ENCODE measurements at regions not wholly inside any gene's neighbourhood (a gene's known extent, or its start where the extent isn't known, plus 50 kb on each side); places are given as distances from the start of the nearest gene placed in this dataset.

GRCh38 chr12:97005174-97005573 is 98.1 kb downstream of the NEDD1 start:
- Mint-ChIP-seq H3K9me3 (no peaks in the 10 kb centered on the region), H3K27me3 (ENCODE audit: insufficient read depth) (peaks cover 8% of the 10 kb centered on the region), H3K27ac (no peak overlapping the region), H3K4me3 (no peak overlapping the region), H3K4me1 (ENCODE audit: low read depth) (no peaks in the 10 kb centered on the region), H3K36me3 (ENCODE audit: low read depth) (no peaks in the 10 kb centered on the region)
- no peak for DNase-seq (ENCODE audit: low spot score)
- intact Hi-C loops (cut with micrococcal nuclease) = no loop called here

DNA sequence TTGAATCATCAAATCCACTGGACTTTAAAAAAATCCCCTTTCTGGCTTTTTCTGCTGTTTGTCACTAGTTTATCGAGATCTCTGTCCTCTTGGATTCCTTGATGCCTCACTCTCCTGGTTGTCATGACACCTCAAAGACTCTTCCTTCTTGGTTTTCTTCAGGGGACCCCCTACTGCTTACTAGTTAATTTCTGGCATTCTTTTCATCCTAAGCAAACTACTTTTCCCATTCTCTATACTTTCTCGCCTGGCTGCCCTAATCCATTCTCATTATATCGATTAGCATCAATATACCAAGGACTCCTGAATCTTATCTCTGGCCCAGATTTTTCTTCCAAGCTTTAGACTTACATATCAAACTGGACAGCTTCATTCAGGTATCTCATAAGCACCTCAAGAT is 98.6 kb downstream of the NEDD1 start:
- H3K9me3 Mint-ChIP-seq = no peaks in the 10 kb centered on the region
- H3K4me3 Mint-ChIP-seq = no peak overlapping the region
- H3K4me1 Mint-ChIP-seq (ENCODE audit: low read depth) = no peaks in the 10 kb centered on the region
- H3K27ac Mint-ChIP-seq = no peak overlapping the region
- no peaks in the 10 kb centered on the region for H3K36me3 Mint-ChIP-seq (ENCODE audit: low read depth)
- no peak for DNase-seq (ENCODE audit: low spot score)
- intact Hi-C loops (cut with micrococcal nuclease) = no loop called here
- peaks cover 8% of the 10 kb centered on the region for H3K27me3 Mint-ChIP-seq (ENCODE audit: insufficient read depth)

GRCh38 chr12:97006585-97006984 is 99.5 kb downstream of the NEDD1 start:
- intact Hi-C loops (cut with micrococcal nuclease) = no loop called here
- H3K27me3 Mint-ChIP-seq (ENCODE audit: insufficient read depth) = peaks cover 8% of the 10 kb centered on the region
- H3K9me3 Mint-ChIP-seq = no peaks in the 10 kb centered on the region
- H3K4me3 Mint-ChIP-seq = no peak overlapping the region
- no peak overlapping the region for H3K27ac Mint-ChIP-seq
- no peaks in the 10 kb centered on the region for H3K36me3 Mint-ChIP-seq (ENCODE audit: low read depth)
- DNase-seq (ENCODE audit: low spot score) = no peak
- no peaks in the 10 kb centered on the region for H3K4me1 Mint-ChIP-seq (ENCODE audit: low read depth)

GRCh38 chr12:97016163-97016562 is 109.1 kb downstream of the NEDD1 start:
- no peak for DNase-seq (ENCODE audit: low spot score)
- peaks cover 1% of the 10 kb centered on the region for H3K27me3 Mint-ChIP-seq (ENCODE audit: insufficient read depth)
- H3K4me1 Mint-ChIP-seq (ENCODE audit: low read depth) = no peaks in the 10 kb centered on the region
- intact Hi-C loops (cut with micrococcal nuclease) = no loop called here
- no peak overlapping the region for H3K27ac Mint-ChIP-seq
- no peaks in the 10 kb centered on the region for H3K36me3 Mint-ChIP-seq (ENCODE audit: low read depth)
- no peaks in the 10 kb centered on the region for H3K9me3 Mint-ChIP-seq
- H3K4me3 Mint-ChIP-seq = no peak overlapping the region

- intact Hi-C loops (cut with micrococcal nuclease) = no loop called here
- Mint-ChIP-seq H3K27me3 (ENCODE audit: insufficient read depth) (no peaks in the 10 kb centered on the region), H3K4me3 (no peak overlapping the region), H3K36me3 (ENCODE audit: low read depth) (no peaks in the 10 kb centered on the region), H3K9me3 (no peaks in the 10 kb centered on the region), H3K4me1 (ENCODE audit: low read depth) (no peaks in the 10 kb centered on the region), H3K27ac (no peak overlapping the region)
- no peak for DNase-seq (ENCODE audit: low spot score)
Measured at GRCh38 chr12:97017213-97017612, 110.2 kb downstream of the NEDD1 start.

DNA sequence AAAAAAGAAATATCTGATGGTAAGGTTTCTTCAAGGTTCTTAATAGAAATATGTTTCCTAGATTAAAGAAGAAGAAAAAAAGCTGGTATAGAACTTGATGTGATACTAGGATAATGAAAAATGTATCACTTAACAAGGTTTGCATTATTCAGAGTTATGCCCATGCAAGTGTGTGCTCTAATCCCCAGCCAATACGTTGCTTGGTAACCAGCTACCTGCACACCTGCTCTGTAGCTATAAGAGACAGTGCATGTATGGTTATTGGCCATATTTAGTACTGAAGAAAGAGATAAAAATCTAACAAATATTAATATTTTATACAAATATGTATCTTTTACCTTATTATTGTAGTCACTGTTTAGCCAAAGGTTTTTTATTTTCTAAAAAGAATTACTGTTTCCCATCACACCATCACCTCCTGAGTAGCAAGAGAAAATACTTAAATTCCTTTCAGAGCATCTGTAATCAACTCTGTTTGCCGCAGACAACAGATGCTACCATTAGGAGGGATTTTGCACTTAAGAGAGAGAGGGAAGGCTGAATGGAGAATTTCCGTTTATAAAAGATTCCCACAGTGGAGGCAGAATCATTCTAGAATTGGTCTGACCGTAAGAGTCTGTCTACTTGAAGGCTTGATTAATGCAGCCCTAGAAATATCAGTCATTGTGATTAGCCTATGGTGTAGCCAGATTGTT is 115.6 kb downstream of the NEDD1 start:
- intact Hi-C loops (cut with micrococcal nuclease) = no loop called here
- H3K4me3 Mint-ChIP-seq = no peak overlapping the region
- peaks cover 2% of the 10 kb centered on the region for H3K27me3 Mint-ChIP-seq (ENCODE audit: insufficient read depth)
- no peaks in the 10 kb centered on the region for H3K36me3 Mint-ChIP-seq (ENCODE audit: low read depth)
- no peaks in the 10 kb centered on the region for H3K9me3 Mint-ChIP-seq
- DNase-seq (ENCODE audit: low spot score) = no peak
- no peak overlapping the region for H3K27ac Mint-ChIP-seq
- H3K4me1 Mint-ChIP-seq (ENCODE audit: low read depth) = no peaks in the 10 kb centered on the region

DNA sequence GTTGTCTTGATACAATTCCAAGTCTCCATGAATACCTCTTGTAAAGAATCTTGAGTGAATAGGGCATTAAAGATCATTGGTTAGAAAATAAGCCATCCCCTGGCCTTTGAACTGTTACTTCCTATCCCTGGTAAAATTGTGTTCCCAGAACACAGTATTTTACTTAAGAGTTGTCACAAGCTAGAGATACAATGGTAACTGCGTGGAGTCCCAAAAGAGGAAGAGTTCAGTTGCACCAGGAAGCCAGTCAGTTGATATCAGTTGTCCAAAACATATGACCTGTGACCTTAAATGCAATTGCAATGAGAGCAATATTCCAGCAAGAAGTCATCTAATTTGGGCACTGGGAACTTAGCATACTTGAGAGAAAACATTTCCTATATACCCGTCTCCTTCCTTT is 117.3 kb downstream of the NEDD1 start:
- H3K36me3 Mint-ChIP-seq (ENCODE audit: low read depth) = no peaks in the 10 kb centered on the region
- no peak overlapping the region for H3K4me3 Mint-ChIP-seq
- no peak overlapping the region for H3K27ac Mint-ChIP-seq
- no peaks in the 10 kb centered on the region for H3K9me3 Mint-ChIP-seq
- no peaks in the 10 kb centered on the region for H3K4me1 Mint-ChIP-seq (ENCODE audit: low read depth)
- no peak for DNase-seq (ENCODE audit: low spot score)
- H3K27me3 Mint-ChIP-seq (ENCODE audit: insufficient read depth) = peaks cover 2% of the 10 kb centered on the region
- intact Hi-C loops (cut with micrococcal nuclease) = no loop called here

GRCh38 chr12:97026901-97027300 is 119.8 kb downstream of the NEDD1 start:
- intact Hi-C loops (cut with micrococcal nuclease) = no loop called here
- no peaks in the 10 kb centered on the region for H3K9me3 Mint-ChIP-seq
- no peaks in the 10 kb centered on the region for H3K36me3 Mint-ChIP-seq (ENCODE audit: low read depth)
- H3K4me1 Mint-ChIP-seq (ENCODE audit: low read depth) = no peaks in the 10 kb centered on the region
- no peak for DNase-seq (ENCODE audit: low spot score)
- H3K27me3 Mint-ChIP-seq (ENCODE audit: insufficient read depth) = peaks cover 2% of the 10 kb centered on the region
- H3K4me3 Mint-ChIP-seq = no peak overlapping the region
- no peak overlapping the region for H3K27ac Mint-ChIP-seq

DNA sequence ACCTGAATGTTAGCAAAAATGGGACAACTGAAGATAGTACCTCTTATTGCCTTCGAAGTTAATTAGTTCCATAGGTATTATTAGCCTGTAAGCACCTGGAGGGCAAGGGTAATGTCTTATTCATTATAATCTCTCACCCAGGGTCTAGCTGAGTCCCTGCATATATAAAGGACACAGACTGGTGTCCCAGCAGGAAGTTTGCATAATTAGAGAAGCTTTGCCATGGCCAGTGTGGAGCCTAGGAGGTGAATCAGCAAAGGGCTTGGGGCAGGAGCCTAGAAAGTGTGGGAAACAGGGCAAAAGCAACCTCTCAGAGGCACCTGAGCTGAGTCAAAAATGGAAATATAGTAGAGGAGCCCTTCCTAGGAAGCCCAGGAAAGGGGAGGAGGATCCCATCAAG is 120.4 kb downstream of the NEDD1 start:
- no peaks in the 10 kb centered on the region for H3K36me3 Mint-ChIP-seq (ENCODE audit: low read depth)
- H3K4me3 Mint-ChIP-seq = no peak overlapping the region
- no peak overlapping the region for H3K27ac Mint-ChIP-seq
- H3K9me3 Mint-ChIP-seq = no peaks in the 10 kb centered on the region
- DNase-seq (ENCODE audit: low spot score) = no peak
- H3K27me3 Mint-ChIP-seq (ENCODE audit: insufficient read depth) = peaks cover 2% of the 10 kb centered on the region
- no peaks in the 10 kb centered on the region for H3K4me1 Mint-ChIP-seq (ENCODE audit: low read depth)
- intact Hi-C loops (cut with micrococcal nuclease) = no loop called here

GRCh38 chr12:97038131-97038530 is 131.1 kb downstream of the NEDD1 start:
- DNase-seq (ENCODE audit: low spot score) = no peak
- Mint-ChIP-seq H3K9me3 (no peaks in the 10 kb centered on the region), H3K27ac (no peak overlapping the region), H3K27me3 (ENCODE audit: insufficient read depth) (peaks cover 6% of the 10 kb centered on the region), H3K4me3 (no peak overlapping the region), H3K4me1 (ENCODE audit: low read depth) (no peaks in the 10 kb centered on the region), H3K36me3 (ENCODE audit: low read depth) (no peaks in the 10 kb centered on the region)
- intact Hi-C loops (cut with micrococcal nuclease) = no loop called here

GRCh38 chr12:97038834-97039233 is 131.8 kb downstream of the NEDD1 start:
- no peaks in the 10 kb centered on the region for H3K4me1 Mint-ChIP-seq (ENCODE audit: low read depth)

DNA sequence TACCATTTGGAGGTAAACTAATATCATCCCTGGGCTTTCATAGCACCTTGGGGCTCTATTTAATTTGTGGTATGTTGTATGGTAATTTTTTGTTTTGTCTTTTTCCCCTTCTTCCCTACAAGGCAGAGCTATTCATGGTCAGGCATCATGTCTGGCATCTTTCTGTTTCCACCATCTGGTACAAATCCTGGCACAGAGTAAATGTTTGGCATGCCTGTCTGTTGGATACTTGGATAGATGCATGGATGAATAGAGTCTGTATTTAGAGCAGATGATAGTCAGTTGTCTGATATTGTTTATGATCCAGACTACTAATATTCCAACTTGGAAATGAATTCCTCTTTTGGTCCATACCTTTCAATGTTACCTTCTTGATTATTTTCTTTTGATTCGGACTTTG is 139.8 kb downstream of the NEDD1 start:
- Mint-ChIP-seq H3K9me3 (no peaks in the 10 kb centered on the region), H3K4me1 (ENCODE audit: low read depth) (no peaks in the 10 kb centered on the region), H3K27ac (no peak overlapping the region), H3K4me3 (no peak overlapping the region), H3K27me3 (ENCODE audit: insufficient read depth) (peaks cover 2% of the 10 kb centered on the region), H3K36me3 (ENCODE audit: low read depth) (no peaks in the 10 kb centered on the region)
- no peak for DNase-seq (ENCODE audit: low spot score)
- intact Hi-C loops (cut with micrococcal nuclease) = no loop called here

More at GRCh38 chr12:97038834-97039233, 131.8 kb downstream of the NEDD1 start:
- H3K27ac Mint-ChIP-seq = no peak overlapping the region
- no peaks in the 10 kb centered on the region for H3K9me3 Mint-ChIP-seq
- H3K27me3 Mint-ChIP-seq (ENCODE audit: insufficient read depth) = peaks cover 6% of the 10 kb centered on the region
- no peaks in the 10 kb centered on the region for H3K36me3 Mint-ChIP-seq (ENCODE audit: low read depth)
- intact Hi-C loops (cut with micrococcal nuclease) = no loop called here
- DNase-seq (ENCODE audit: low spot score) = no peak
- H3K4me3 Mint-ChIP-seq = no peak overlapping the region

DNA sequence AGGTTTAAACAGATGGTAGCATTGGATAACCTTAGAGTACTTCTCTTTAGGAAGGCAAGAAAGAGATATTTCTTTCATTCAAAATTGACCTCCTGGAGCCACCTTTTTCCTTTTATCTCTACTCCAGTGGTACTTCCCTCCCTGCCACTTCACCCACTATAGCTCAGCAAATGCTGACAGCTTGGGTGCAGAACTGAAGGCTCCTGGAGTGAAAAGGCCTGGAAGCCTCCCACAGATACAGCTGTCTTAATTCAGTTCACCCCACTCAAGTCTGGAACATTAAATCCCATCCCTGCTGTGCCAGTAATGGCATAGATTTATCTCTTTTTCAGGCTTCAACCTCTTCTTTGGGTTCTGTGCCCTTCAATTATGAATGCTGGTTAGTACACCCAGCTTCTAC is 140.3 kb downstream of the NEDD1 start:
- no peak for DNase-seq (ENCODE audit: low spot score)
- no peaks in the 10 kb centered on the region for H3K4me1 Mint-ChIP-seq (ENCODE audit: low read depth)
- H3K4me3 Mint-ChIP-seq = no peak overlapping the region
- H3K27ac Mint-ChIP-seq = no peak overlapping the region
- intact Hi-C loops (cut with micrococcal nuclease) = no loop called here
- H3K9me3 Mint-ChIP-seq = no peaks in the 10 kb centered on the region
- H3K36me3 Mint-ChIP-seq (ENCODE audit: low read depth) = no peaks in the 10 kb centered on the region
- H3K27me3 Mint-ChIP-seq (ENCODE audit: insufficient read depth) = peaks cover 3% of the 10 kb centered on the region

DNA sequence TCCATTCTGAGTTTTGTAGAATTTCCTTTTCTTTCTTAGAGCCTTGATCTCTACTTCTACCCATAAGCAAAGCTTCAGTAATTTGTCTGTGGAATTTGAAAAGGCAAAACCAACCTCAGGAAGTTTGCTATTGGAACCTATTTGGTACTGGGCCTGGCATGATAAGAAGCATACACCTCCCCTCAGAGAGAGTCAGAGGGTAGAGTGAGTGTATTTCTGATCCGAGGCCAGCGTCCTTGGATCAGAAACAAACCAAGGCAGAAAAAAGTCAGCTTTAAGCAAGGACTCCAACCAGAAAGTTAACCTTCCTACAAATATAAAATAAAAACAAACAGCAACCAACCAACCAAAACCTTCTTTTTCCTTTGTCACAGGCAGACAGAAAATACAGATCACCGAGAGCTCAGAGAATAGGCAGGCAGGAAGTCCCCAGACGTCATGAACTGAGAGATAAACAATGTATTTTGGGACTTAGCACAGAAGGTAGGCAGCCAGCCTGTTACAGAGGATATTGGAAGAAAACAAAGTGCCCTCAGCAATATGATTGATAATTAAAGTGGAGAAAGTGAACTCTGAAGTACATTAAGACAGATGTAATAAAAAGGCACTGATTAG is 141.5 kb downstream of the NEDD1 start:
- H3K36me3 Mint-ChIP-seq (ENCODE audit: low read depth) = no peaks in the 10 kb centered on the region
- no peak overlapping the region for H3K4me3 Mint-ChIP-seq
- H3K4me1 Mint-ChIP-seq (ENCODE audit: low read depth) = no peaks in the 10 kb centered on the region

More for the DNA sequence above, 141.5 kb downstream of the NEDD1 start:
- no peak for DNase-seq (ENCODE audit: low spot score)
- Mint-ChIP-seq H3K27me3 (ENCODE audit: insufficient read depth) (peaks cover 3% of the 10 kb centered on the region), H3K27ac (no peak overlapping the region), H3K9me3 (no peaks in the 10 kb centered on the region)
- intact Hi-C loops (cut with micrococcal nuclease) = no loop called here
